ENCODE measurements at regions not wholly inside any gene's neighbourhood (a gene's known extent, or its start where the extent isn't known, plus 50 kb on each side); places are given as distances from the start of the nearest gene placed in this dataset.

DNA sequence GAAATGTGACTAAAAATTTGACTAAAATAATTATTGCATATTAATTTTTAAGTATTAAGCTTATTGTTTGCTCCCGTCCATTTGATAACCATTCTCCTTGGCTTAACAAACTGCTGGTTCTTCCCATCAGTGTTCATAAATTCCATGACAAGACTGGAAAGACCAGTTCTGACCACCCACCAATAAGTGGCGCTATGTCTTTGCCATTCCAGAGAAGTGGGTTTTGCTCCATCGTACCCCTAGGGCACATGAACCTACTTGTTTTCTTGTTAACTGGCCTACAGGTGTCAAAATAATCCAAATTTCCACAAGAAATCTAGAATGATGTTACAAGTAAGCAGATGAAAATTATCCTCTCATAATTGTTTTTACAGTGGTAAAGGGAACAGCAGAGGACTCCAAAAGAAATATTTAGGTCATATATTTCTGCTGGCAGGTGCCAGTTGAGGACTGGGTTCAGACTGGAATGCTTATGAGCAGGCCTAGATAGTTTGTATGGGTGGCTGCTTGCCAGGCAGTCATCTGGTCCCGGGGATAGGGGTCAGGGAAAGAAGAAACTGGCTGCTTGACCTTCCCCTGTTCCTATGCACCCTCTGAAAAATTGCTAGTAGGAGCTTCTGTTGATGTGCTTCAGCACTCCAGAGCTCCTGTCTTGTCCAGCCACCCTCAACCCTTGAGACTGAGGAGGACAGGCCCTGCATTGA lies 283.1 kb upstream of the ADAMTSL1 start:
- TF ChIP-seq, protein P1, sequence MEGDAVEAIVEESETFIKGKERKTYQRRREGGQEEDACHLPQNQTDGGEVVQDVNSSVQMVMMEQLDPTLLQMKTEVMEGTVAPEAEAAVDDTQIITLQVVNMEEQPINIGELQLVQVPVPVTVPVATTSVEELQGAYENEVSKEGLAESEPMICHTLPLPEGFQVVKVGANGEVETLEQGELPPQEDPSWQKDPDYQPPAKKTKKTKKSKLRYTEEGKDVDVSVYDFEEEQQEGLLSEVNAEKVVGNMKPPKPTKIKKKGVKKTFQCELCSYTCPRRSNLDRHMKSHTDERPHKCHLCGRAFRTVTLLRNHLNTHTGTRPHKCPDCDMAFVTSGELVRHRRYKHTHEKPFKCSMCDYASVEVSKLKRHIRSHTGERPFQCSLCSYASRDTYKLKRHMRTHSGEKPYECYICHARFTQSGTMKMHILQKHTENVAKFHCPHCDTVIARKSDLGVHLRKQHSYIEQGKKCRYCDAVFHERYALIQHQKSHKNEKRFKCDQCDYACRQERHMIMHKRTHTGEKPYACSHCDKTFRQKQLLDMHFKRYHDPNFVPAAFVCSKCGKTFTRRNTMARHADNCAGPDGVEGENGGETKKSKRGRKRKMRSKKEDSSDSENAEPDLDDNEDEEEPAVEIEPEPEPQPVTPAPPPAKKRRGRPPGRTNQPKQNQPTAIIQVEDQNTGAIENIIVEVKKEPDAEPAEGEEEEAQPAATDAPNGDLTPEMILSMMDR (IDR thresholded peaks at IDR 0.05), result no peak
- no peak for TF ChIP-seq POLR2A (IDR thresholded peaks at IDR 0.05)
- no peak for TF ChIP-seq POLR2AphosphoS5 (IDR thresholded peaks at IDR 0.05)
